HPDE6-E6E7 (cell line): ENCODE measurements at regions not wholly inside any gene's neighbourhood (a gene's known extent, or its start where the extent isn't known, plus 50 kb on each side); places are given as distances from the start of the nearest gene placed in this dataset.
A peak's percentile ranks its signal among the peaks of the same experiment; 100 is the strongest.
"Not testable (repeated sequence)": the region's sequence is repeated elsewhere in the genome, so short reads cannot be mapped to it uniquely, and the experiment has no call there.

Experiments used
- DNase-seq: peaks from one replicate; pipeline ENCODE4 v3.0.0; 2011; ENCODE audit warnings: missing footprints; ENCODE audit errors: extremely low spot score

GRCh38 chr6:71589254-71589653 lies 297.1 kb upstream of the RIMS1 start:
- no peak for DNase-seq

GRCh38 chr6:71592643-71593042 lies 293.7 kb upstream of the RIMS1 start:
- DNase-seq = no peak

DNA sequence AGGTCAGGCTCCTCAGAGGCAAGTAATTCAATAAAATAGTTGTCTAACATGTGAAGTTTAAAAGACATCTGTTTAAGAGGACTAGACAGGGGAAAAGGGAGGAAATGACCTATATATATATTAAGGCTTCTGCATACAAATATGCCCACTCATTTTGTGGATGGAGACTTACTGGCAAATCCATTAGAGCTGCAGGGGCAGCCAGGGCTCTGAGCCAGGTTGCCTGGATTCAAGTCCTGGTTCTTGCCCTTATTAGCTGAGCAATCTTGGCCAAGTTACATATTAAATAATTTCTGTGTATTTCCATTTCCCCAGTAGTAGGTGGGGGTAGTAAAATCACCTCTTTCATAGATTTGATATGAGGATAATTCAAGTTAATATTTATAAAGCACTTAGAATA lies 287.0 kb upstream of the RIMS1 start:
- no peak for DNase-seq

- DNase-seq = peak; percentile 67
Observed at GRCh38 chr6:71602385-71603007, 283.9 kb upstream of the RIMS1 start.

DNA sequence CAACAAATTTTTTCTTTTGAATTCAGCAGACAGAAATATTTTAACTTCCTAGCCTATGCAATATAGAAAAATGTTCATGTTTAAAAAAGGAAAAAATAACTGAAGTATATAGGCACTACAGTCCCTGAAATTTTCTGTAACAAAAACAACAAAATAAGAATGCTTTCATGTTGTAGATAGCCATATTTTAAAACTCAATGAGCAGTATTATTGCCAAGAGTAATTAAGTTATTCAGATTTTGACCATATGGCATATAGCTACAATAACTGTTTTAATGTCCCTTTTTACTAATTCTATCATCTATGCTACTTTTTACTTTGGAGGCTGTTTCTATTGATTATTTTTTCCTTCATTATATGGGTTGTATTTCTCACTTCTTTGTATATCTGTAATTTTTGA lies 283.3 kb upstream of the RIMS1 start:
- no peak for DNase-seq

DNA sequence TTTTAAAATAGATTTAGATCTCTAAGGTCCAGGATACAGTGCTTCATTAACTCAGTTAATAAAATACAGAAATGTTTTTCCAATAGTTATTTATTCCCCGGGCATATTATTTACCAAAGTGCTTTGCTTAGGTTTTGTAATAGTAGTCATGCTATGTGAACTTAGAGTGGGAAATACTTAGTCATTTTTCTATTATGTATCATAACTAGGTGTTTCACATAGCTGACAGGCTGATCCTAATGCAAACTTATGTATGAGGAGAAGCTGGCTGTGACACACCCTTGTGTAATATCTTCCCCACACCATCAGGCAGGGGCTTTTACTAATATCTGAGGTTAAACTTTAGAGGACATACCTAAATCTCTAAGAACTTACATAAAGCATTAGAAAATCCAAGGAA lies 277.7 kb upstream of the RIMS1 start:
- peak; percentile 47 for DNase-seq

DNA sequence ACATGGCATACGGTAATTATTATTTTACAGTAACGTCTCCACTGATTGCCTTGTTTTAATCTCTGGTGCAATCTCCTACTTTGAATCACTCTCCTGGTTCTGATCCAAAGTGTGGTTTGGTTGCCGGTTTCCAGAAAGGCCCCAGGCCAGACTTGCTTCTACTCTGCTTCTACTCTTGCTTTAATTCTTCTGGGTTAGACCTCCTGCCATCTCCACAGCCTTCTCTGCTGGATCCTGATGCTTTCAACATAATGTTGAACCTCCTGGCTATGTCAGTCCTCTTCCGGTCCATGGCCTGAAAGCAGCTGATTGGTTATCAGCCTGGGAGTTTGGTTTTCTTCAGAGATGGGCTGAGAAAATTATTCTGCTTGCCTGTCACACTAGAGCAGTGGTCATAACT lies 266.5 kb upstream of the RIMS1 start:
- no peak for DNase-seq

GRCh38 chr6:71621918-71622519 lies 264.3 kb upstream of the RIMS1 start:
- peak; percentile 23 for DNase-seq

GRCh38 chr6:71642120-71642519 lies 244.2 kb upstream of the RIMS1 start:
- DNase-seq = no peak

DNA sequence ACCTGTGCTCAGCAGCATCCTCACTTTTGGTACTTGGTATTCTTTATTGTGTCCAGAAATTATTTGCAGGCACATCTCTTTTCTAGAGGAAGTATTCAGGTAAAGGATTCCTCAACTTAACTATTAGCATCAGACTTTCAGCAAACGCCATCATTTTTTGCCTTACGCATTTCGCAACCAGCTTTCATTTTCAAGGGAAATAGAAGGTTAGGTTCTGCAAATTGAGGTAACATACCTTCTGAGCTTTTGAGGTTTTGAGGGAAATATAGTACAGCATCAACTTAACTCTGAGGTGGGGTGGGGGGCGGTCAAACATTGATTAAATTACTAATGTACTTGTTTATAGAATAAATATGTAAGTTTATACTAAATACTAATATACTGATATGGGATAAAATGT lies 243.6 kb upstream of the RIMS1 start:
- no peak for DNase-seq

- no peak for DNase-seq
Observed at GRCh38 chr6:71645299-71645698, 241.1 kb upstream of the RIMS1 start.

DNA sequence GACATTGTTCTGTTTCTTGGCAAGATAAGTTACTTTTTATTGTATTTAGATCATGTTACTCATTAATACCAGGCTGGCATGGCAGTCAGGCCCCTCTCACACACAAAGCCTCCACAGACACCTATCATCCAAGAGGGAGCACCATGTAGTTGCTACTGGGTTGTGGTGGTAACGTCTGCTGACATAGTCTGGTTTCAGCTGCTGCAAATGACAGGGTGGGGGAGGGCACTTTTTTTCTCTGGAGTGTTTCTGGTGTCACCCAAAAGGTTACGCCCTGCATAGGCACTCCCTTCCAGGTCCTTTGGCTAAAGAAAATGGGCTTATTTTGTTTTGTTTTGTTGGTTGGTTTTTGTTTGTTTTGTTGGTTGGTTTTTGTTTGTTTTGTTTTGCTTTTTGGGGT lies 236.4 kb upstream of the RIMS1 start:
- DNase-seq = no peak

GRCh38 chr6:71651636-71652035 lies 234.7 kb upstream of the RIMS1 start:
- DNase-seq = no peak

- no peak for DNase-seq
Observed at GRCh38 chr6:71656121-71656520, 230.2 kb upstream of the RIMS1 start.

DNA sequence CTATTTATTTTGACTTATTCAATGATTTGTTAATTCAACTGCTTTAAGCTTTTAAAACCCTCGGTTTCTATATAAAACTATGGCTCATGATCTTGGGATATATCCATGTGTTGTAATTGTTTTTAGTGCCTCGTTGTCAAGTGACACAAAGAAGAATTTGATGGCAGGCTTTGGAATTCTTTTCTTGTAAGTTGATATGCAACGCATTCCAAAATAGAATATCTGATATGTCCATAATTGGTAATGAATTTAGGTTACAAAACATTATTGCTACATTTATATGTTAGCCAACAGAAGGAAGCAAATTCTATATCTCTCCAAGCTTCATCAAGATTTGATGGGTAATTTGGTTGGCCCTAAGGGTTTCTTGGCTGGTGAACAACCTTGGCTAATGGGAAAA lies 220.4 kb upstream of the RIMS1 start:
- no peak for DNase-seq

DNA sequence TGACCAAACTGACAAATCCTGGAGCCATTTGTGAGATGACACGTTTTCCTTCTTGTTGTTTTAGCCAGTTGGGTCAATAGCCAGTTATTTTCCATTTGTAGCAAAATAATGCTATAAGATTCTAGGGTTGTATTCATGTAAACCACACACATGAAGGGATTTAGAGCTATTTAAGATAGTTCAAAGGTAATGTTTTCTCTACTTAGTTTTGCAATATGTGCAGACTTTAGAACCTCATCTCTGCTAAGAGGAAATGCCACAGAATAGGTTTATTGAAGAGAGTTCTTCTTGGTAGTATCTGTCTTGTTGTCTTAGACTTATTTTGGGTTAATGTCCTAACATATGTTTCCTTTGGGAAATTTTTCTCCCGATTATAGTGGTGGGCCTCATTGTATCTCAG lies 213.5 kb upstream of the RIMS1 start:
- DNase-seq = no peak

DNA sequence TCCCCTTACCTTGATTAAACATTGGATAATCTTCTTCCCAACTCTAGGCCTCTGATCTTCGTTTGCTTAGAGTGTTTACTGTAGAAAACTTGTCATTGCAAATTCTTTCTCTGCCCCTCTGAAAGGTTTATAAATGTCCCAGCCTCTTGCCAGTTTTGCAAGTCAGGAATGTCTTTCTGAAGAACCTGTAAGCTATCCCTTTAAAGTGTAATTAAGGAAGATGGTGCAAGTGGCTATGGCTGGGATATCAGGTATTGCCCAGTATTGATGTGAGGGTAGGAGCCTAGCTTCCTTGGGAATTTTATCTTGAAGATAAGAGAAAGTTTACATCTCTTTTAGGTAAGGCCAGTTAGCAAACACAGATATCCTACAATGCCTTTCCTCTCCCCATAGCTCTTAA lies 211.0 kb upstream of the RIMS1 start:
- no peak for DNase-seq

DNA sequence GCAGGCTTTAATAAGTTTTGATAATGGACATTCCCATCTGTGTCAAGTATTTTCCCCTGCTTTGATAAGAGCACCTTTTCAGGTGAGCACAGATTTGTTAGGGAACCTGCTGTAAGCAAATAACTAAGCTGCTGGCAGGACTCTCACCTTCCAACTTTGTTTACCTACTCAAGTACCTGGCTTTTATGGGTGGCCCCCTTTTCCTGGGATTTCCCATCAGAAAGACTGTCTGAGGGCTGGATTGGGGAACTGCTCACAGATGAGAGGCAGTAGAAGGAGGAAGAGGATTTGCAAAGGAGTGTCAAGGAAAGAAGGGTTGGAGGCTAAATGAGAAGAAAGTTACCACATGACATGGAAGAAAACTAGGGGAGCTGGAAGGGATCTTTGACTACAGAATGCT lies 210.1 kb upstream of the RIMS1 start:
- DNase-seq = no peak

DNA sequence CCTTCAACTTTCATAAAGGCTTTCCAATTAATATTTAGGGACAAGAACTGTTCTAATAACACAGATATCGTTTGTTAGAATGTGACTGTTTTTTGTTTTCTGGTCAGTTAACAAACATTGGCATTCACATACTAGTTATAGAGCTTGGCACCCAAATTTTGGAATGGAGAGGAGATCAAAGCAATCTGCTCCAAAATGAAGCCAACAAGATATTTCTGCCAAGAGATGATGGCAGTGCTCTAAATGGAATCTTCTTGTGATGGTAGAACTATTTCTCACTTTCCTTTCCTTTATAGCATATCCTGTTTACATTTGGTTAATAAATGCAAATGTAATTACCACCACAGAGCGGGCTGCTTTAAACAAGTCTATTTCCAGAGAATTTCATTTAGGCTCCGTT lies 208.3 kb upstream of the RIMS1 start:
- no peak for DNase-seq

DNA sequence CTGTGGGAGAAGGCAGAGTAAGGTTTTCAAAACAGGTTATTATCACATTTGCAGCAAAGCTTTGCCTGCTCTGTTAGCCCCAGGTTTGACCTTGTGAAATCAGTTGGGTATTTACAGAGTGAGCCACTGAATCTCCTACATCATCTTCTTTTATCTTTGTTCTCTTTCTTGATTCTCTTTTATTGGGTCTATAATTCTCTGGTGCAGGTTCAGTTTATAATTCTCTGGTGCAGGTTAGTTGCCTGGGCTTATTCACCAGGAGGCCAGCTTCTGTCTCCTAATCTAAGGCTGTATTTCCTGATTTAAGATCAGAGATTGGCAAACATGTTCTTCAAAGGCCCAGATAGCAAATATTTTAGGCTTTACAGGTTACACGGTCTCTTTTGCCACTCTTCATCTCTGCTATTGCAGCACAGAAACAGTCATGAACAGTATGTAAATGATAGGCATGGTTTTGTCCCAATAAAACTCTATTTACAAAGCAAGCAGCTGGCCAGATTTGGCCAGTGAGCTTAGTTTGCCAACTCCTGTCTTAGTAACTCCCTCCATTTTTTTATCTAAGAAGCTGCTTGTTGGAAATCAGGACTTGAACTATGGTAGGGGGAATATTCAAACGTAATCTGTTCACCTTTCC lies 205.0 kb upstream of the RIMS1 start:
- no peak for DNase-seq

DNA sequence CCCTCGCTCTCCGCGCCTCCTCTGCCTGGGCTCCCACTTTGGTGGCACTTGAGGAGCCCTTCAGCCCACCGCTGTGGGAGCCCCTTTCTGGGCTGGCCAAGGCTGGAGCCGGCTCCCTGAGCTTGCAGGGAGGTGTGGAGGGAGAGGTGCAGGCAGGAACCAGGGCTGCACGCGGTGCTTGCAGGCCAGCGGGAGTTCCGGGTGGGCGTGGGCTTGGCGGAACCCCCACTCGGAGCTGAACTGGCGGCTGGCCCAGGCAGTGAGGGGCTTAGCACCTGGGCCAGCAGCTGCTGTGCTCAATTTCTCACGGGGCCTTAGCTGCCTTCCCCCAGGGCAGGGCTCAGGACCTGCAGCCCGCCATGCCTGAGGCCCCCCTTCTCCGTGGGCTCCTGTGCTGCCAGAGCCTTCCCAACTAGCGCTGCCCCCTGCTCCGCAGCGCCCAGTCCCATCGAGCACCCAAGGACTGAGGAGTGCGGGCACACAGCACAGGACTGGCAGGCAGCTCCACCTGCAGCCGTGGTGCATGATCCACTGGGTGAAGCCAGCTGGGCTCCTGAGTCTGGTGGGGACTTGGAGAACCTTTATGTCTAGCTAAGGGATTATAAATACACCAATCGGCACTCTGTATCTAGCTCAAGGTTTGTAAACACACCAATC lies 200.2 kb upstream of the RIMS1 start:
- DNase-seq = not testable (repeated sequence)

- no peak for DNase-seq
Observed at GRCh38 chr6:71698702-71699101, 187.6 kb upstream of the RIMS1 start.

DNA sequence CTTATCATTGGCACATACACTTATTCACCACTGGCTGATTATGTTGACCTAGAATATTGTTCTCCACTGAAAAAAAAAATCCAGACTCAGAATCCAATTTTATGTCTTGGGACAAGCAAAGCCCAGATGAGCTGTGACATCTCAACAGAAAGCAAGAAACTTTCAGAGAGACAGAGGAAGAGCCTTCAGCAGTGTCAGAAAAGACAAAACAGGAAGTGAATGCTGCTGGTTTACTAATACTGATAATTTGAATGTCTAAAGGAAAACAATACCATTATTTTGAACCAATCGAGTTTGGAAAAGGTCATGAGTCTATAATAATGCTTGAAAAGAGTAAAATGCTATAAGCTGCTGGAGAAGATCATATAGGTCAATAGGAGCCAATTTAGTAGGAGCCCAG lies 179.8 kb upstream of the RIMS1 start:
- DNase-seq = no peak
